NCI-H146 (cell line): ENCODE measurements at regions not wholly inside any gene's neighbourhood (a gene's known extent, or its start where the extent isn't known, plus 50 kb on each side); places are given as distances from the start of the nearest gene placed in this dataset.

Source experiments
- DNase-seq: peaks from one replicate; lab custom pipeline; 2025; lab: John Stamatoyannopoulos, UW

DNA sequence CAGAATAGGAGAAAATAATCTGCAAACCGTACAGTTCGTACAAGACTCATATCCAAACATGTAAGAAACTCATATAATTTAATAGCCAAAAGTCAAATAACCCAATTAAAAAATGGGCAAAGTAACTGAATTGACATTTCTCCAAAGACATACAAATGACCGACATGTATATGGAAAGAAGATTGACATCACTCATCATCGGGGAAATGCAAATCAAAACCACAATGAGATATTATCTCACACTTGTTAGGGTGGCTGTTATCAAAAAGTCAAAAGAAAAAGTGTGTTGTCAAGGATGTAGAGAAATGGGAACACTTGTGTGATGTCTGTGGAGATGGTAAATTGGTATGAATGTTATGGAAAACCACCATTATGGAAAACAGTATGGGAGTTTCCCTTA is 70.5 kb upstream of the STXBP5 start:
- DNase-seq = no peak

DNA sequence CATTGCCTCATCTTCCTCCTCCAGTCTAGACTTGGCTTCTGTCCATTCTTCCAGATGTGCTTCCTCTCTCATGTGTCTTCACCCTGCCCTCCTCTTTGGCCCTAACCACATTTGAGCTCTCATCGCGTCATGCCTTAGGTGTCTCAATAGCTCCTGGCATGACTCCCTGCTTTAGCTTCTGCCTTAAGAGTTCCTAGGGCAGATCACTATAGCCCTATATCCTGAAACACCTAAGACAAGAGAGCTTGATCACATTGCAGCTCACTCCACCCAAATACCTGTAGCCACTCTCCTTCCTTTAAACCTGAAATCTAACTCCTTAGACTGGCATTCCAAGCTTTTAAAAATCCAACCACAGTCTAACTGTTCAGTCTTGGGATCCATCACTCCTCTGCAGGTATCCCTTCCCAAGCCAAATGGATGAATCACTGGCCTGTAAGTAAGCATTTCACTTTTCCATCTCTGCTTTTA is 69.0 kb upstream of the STXBP5 start:
- peak; percentile 19 for DNase-seq

DNA sequence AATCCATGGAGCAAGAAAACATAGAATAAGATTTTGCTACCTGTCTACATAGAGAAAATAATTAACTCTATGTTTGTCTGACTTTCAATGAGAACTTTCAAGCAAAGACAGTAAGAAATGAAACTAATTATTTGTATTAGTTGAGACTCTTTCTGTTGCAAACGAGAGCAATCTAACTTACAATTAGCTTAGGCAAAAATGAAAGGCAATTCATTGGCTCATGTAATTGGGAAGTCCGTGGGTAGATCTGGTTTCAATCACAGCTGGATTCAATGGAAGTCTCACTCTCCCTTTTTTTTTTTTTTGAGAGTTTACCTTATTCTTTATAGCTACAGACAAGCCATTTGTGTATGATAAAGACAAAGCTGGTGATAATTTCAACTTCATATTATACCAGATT is 68.2 kb upstream of the STXBP5 start:
- peak; percentile 38 for DNase-seq

DNA sequence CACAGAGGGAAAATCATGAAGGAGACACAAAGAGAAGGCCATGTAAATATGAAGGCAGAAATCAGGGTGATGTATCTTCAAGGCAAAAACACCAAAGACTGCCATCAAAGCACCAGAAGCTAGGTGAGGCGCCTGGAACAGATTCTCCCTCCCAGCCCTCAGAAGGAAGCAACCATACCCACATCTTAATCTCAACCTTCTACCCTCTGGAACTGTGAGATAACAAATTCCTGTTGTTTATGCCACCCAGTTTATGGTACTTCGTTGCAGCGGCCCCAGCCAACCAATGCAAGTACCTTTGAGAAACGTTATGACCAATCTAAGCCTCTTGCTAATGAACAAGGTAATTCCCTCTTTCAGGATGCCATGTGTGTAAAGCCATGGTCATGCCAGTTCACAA is 66.2 kb upstream of the STXBP5 start:
- no peak for DNase-seq

DNA sequence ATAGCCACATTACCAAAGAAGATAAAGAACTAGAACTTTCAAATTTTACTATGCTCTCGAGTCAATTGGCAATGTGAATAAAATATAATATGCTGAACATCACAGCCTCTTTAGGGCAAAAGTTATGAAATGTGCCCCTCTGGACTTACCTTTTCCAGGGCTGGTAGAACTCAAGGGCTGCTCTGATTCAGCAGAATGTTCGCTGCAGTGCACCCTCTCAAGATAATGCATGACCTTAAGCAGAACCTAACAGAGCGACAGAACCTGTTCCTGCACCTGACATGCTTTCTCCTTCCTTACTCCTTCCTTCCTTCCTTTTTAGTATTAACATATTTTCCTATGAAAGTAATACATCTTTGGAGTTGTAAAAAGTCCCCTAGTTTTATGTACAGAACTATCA is 65.4 kb upstream of the STXBP5 start:
- no peak for DNase-seq

DNA sequence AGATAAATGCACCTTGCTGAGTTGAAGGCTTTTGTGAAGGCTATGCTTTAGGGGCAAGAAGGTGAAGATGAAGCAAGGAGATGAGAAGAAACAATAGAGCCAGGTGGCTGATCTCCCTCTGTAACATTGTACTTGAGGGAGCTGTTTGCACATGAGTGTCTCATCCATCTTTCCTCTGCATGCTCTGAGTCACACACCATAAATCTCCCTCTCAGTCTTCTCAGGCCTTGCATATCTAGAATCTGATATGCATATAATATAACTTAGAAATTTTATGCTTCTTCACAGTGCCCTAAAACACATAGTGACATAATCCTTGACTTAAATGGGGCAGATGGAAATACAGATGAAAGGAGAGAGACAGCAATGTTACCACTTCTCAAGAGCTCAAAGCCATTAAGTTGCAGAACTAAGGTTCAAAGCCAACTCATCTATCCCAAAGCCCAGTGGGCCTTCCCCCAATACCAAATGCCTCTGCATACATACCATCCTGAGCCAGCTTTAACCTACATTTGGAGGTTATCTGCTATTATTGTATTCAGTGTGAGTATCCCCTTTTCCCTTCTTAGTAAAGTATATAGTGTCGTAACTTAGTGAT is 62.4 kb upstream of the STXBP5 start:
- peak; percentile 42 for DNase-seq

DNA sequence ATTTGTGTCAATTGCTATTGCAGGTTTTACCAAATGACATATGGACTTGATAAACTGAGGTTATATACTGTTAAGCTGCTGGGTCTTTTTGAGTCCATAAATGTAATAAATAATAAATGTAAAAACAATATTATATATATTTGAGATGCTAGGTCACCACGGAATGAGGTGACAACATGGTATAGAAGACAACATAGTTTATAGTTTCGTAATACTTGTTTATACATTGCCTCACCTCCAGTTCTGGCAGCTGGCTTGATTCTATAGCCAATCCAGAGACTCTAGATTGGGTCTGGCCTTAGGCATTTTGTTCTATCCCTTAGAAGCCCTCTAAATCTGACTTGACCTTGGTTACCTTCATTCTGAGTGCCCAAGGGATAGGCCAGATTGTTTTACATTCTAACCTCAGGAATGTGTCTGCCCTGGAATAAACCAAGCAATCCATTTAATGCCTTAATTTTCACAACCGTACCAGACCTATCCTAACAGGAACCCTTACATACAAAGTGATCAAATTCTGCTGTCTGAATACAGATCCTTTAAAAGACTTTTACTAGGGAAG is 61.5 kb upstream of the STXBP5 start:
- no peak for DNase-seq

DNA sequence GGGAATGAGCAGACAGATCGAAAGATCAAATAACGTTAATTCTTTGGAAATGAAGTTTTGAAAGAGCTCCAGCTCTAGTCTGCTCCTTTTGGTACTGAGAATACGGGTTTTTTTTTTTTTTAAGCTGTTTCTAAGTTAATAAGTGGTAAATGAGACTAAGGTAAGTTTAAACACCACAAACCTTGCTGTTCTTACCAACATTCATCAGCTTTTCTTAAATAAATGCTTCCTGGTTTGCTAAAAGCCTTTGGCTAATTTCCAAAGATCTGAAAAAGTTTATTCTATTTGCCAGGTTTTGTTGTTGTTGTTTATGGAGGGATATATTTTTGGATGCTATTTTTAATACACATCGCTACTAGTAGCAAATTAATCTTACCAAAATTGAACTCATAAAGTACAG is 55.1 kb upstream of the STXBP5 start:
- DNase-seq = no peak

DNA sequence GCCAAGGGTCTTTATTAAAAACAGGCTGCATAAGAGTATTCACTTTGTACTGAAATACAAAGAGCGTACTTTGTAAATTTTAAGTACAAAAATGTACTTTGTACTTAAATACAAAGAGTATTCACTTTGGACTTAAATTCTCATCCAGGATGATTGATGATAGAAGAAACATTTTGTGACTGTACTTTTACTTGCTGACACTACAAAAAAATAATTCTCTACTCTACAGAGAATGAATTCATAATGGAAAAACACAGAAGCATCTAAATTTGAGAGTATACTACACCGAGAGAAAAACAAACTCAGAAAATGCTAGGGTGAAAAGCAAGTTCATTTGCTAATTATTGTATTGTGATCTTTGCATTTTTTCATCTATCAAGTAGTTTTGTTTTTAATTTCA is 54.4 kb upstream of the STXBP5 start:
- DNase-seq = no peak

DNA sequence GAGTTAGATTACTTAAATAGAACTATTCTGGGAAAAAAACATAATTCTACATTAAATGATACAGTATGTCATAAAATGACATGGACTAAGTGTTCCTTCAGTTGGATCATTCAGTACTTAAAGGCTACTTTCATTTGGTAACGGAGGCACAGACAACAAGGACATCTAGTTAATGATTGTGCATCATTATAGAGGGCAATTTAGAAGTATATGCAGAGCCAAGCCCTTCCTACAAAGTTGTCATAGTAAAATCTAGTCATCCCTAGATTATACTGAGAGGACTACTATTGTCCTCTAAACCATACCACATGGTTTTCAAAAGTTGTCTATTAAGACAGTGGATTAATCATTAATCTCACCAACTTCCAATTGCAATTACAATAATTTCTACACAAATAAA is 53.9 kb upstream of the STXBP5 start:
- DNase-seq = no peak
